ENCODE measurements at regions not wholly inside any gene's neighbourhood (a gene's known extent, or its start where the extent isn't known, plus 50 kb on each side); places are given as distances from the start of the nearest gene placed in this dataset.

DNA sequence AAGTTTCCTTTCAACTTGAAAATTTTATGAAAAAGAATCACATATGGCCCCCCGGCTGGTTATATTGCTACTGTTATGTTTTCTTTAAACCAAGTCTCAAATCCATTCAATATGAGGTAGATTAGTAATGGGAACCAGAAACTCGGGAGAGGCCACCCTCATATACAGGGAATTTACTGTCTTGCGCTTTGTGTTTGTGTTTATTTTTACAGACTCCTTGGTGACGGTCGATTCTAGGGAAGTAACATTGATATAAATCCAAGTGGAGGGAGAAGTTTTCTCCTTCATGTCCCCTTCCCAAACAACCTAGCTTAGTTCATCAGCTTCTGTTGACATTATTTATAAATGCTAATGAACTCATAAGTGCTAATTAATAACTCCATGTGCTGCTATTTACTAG is 163.5 kb upstream of the LMO4 start:
- DNase-seq: no peak

DNA sequence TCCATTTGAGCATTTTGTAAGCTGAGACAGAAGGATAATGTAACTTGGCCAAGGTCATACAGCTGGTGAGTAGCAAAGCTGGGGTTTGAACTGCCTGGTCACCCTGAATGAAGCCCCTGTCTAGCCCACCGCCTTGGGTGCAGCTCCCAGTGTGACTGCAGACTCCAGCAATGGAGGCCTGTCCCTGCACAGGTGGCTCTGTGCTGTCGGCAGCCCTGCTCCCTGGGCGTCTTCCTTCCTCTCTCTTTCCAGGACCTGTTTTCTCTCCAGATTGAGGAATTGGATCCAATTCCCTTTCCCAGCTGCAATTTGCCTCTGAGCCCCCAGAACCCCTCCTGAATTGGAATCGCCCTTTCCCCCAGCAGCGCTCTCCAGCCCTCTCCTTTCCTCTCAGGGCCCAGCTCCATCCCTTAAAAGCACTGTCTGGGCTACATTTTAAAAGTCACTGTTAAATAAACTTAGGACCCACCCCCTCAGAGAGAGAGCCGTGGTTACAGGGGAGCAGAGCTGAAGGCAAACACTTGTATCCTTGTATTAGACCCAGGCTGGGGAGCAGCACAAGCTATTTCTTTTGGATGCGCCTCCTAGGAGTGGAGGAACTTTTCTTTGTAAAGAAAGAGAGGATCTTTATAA is 161.4 kb upstream of the LMO4 start:
- no peak for DNase-seq

GRCh38 chr1:87167848-87168525 is 160.7 kb upstream of the LMO4 start:
- no peak for DNase-seq

DNA sequence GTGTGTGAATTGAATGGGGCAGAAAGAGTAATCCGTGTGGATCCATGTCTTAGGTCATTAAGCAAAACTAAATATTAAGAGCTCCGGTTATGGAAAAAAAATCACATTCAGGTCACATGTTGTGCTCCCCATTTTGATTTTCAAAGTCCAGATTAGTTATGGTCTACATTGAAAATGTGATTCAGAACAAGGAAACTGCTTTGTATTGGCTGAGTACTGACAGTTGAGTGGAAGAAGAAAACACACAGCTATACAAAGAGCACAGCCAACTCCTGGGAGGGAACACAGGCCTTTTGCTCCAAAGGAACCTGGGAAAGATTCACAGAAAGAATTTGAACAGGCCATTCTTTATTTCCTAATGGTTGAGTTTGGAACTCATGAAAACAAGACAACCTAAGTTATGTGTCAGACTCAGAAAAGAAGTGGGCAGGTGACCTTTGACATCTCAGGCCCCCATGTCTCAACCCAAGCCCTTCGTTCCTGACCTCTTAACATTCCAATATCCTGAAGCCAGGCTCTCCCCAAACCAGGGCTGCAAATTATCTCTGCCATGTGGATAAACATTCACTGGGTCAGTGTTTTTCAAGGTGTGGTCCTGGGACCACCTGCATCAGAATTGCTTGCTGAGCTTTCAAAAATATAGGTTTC is 159.3 kb upstream of the LMO4 start:
- DNase-seq: no peak

GRCh38 chr1:87170157-87170556 is 158.5 kb upstream of the LMO4 start:
- DNase-seq: no peak

GRCh38 chr1:87170931-87171598 is 157.6 kb upstream of the LMO4 start:
- DNase-seq: no peak

DNA sequence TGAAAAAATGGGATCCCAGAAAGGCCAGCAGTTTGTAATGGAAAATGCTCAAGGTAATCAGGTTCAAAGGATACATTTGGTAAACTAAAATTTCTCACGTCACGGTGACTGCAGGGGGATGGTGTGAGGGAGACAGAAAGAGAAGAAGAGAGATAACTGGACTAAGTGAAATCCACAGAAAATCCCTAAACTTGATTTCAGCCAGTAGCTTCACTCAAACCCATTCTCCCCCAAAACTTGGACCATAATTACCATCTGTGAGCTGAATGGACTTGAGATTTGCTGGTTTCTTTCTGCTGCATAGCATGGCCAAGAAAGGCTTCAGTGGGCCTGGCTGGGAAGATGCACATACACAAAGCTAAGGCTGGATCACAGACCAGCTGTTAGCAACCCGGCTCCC is 155.4 kb upstream of the LMO4 start:
- DNase-seq: no peak

GRCh38 chr1:87174724-87175245 is 153.9 kb upstream of the LMO4 start:
- no peak for DNase-seq

GRCh38 chr1:87176087-87176486 is 152.6 kb upstream of the LMO4 start:
- DNase-seq: no peak

GRCh38 chr1:87176514-87176913 is 152.2 kb upstream of the LMO4 start:
- no peak for DNase-seq

DNA sequence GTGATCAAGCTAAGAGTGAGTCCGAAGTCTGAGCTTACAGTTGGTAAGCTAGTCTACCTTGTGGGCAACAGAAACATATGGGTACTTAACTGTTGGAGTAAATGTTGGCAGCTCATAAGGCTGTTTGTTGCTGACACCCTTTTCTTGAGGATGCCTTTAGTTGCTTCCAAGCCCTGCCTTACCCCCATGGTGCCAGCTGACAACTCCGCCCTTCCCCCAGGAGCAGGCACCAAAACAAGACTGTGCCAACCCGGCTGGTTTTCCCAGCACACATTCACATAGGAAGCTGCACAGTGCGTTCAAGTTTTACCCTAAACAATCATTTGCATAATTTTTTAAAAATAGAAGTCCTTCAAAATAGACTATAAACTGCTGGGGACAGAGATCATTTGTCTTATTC is 150.2 kb upstream of the LMO4 start:
- no peak for DNase-seq

- DNase-seq: no peak
These were observed 149.4 kb upstream of the LMO4 start for GRCh38 chr1:87179076-87179810.

DNA sequence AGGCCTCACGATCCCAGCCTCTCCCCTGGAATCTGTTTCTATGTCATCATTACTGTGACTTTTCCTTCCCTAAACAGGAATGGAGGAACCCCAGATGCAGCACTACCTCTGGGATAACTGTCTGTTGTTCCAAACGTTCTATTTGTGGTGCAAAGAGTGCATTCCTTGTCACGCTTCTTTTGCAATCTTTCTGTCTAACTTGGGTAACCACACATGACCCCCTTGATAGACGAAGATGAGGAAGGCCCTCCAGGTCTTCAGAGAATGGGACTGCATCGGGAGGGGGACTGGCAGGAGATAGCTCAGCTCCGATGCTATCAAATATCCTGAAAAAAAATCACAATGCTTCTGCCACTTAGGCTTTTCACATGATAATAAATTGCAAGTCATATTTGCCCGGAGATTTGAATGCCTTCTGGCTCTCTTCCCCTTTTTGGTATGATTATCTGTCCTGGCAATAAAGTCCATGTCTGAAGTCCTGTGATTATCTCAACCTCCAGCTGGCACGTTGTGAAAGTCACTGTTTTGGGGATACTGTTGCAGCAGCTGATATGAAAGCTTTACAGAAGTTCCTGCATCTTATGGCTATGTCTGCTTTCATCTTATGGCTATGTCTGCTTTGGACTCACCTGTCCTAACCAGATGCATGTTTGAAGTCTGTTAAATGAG is 148.7 kb upstream of the LMO4 start:
- DNase-seq: no peak

DNA sequence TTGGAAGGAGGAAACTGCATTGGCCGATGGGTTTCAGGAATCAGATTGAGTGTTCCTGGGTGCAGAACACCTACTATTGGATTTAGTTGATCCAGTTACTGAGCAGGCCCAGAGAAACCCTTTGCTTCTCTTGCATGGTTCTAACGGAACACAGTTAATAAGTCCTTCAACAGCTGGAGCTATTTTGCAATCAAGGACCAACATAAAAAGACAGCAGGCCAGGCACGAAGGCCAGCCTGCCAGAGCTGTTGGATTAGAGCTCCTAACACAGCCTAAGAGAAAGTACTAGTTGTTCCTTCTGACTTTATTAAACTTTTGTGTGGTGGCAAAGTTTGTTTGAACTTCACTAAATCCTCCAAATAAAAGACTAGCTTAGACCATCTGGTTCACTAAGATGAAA is 148.0 kb upstream of the LMO4 start:
- DNase-seq: no peak

DNA sequence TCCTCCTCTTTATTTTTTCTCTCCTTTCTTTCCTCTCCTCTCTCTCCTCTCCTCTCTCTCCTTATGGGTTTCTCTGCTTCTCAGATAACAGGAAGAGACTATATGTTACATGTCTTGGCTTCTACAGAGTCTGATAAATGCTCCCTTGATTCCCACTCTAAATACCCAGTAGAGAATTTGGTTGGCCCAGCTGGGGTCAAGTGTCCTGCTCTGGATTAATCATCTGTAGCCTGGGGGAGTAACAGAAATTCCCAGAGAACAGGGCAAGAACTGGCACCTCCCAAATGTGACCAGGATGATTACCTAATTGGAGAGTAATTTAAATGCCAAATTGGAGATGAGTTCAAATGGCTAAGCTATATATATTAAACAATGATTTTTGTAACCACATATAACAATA is 146.1 kb upstream of the LMO4 start:
- no peak for DNase-seq

- no peak for DNase-seq
These were observed 143.6 kb upstream of the LMO4 start for GRCh38 chr1:87185077-87185476.

GRCh38 chr1:87186346-87186745 is 142.3 kb upstream of the LMO4 start:
- no peak for DNase-seq

DNA sequence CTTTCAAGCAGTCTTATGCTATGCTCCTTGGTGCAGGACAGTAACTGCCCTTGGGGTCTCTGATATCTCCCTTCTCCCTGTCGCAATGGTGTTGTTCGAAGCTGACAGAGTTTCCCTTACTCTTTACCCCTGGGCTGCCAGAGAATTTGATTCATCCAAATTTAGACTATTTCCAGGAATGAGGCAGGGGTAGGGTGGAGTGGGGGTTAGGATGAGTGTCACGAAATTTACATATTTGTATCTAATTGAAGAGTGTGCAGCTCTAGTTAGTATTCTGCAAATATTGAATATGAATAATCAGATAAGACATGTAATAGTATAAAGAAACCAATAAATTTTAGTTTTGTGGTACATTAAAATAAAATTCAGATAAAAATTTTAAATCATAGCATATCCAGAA is 140.0 kb upstream of the LMO4 start:
- DNase-seq: no peak

GRCh38 chr1:87190402-87190801 is 138.3 kb upstream of the LMO4 start:
- DNase-seq: no peak

GRCh38 chr1:87191646-87192045 is 137.0 kb upstream of the LMO4 start:
- no peak for DNase-seq

DNA sequence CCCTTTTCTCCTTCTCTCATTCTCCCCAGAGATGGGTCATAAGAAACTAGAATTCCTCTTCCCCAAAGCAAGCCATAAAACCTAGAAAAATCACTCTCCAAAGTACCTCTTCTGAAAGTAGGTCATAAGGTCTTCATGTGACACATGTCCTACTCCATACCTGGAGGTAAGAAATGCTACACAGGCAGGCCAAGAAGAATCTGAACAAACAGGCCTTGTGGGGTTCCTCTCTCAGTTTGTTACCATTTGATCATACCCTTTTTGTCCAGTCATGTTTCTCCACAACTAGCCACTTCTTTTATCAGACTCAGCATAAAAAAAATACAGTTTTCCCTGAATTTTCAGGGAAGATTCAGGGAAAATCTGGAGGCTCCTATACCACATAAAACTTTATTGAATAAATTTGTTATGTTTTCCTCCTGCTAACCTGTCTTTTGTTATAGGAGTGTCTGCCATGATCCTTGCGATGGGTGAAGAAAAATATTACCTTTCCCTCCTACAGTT is 134.4 kb upstream of the LMO4 start:
- DNase-seq: no peak

DNA sequence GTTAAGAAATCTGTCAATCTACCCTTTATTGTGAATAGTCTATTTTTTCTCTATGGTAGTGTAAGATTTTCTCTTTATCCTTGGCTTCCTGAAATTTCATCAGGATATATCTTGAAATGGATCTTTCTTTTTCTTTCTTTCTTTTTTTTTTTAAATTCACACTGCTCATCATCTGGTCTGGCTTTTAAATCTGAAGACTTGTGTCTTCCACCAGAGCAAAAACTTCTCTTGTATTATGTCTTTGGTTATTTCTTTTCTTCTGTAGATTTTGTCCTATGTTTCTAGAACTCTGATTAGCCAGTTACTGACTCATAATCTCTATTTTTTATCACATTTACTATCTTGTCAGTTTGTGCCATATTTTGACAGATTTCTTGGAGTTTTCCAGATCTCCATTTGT is 133.8 kb upstream of the LMO4 start:
- no peak for DNase-seq
